GM12892 (cell line): ENCODE measurements at regions not wholly inside any gene's neighbourhood (a gene's known extent, or its start where the extent isn't known, plus 50 kb on each side); places are given as distances from the start of the nearest gene placed in this dataset.

Experiments
- POLR2A ChIP-seq: IDR thresholded peaks from 2 replicates; pipeline ENCODE4 v1.6.1; 2011; ENCODE audit warnings: low read depth, low read length, control low read depth
- POLR2AphosphoS5 ChIP-seq: IDR thresholded peaks from 2 replicates; pipeline ENCODE4 v1.6.1; 2011; ENCODE audit warnings: low read depth, low read length, control low read depth
- TAF1 ChIP-seq: IDR thresholded peaks from 2 replicates; pipeline ENCODE4 v1.6.1; 2011; ENCODE audit warnings: low read depth, mild to moderate bottlenecking, control low read depth, low read length, borderline replicate concordance

- TF ChIP-seq POLR2A (no peak), POLR2AphosphoS5 (no peak), TAF1 (no peak)
These were observed 87.4 kb downstream of the ZIC4 start for GRCh38 chr3:147318900-147319299.
